HEK293T (cell line): ENCODE measurements at regions not wholly inside any gene's neighbourhood (a gene's known extent, or its start where the extent isn't known, plus 50 kb on each side); places are given as distances from the start of the nearest gene placed in this dataset.

Experiments
- CTCF ChIA-PET: fragments of 350-600 bp; formaldehyde crosslinking; extraction: SDS; loops from one replicate; lab custom pipeline; 2021; ENCODE audit warnings: antibody characterized with exemption, inconsistent platforms; lab: Yijun Ruan, JAX
- POLR2A ChIA-PET: fragments of 350-600 bp; formaldehyde crosslinking; extraction: SDS; loops from one replicate; lab custom pipeline; 2020; ENCODE audit warnings: antibody characterized with exemption, inconsistent platforms; lab: Yijun Ruan, JAX
- DNase-seq: peaks from one replicate; pipeline ENCODE4 v3.0.0; 2012; ENCODE audit warnings: mixed read lengths; ENCODE audit errors: extremely low spot score
- ARNT ChIP-seq: fragments of 450-650 bp; IDR thresholded peaks from 2 replicates; pipeline ENCODE4 v1.6.1; 2017; ENCODE audit warnings: mild to moderate bottlenecking
- BHLHE40 ChIP-seq: fragments of 450-650 bp; IDR thresholded peaks from 2 replicates; pipeline ENCODE4 v1.6.1; 2016; ENCODE audit warnings: mild to moderate bottlenecking, moderate library complexity, borderline replicate concordance
- ELF4 ChIP-seq: fragments of 450-650 bp; IDR thresholded peaks from 2 replicates; pipeline ENCODE4 v1.6.1; 2017; ENCODE audit warnings: antibody characterized with exemption
- FOXA1 ChIP-seq: fragments of 450-650 bp; IDR thresholded peaks from 2 replicates; pipeline ENCODE4 v1.6.1; 2016; ENCODE audit warnings: mild to moderate bottlenecking
- FOXK2 ChIP-seq: fragments of 450-650 bp; IDR thresholded peaks from 2 replicates; pipeline ENCODE4 v1.6.1; 2016; ENCODE audit warnings: mild to moderate bottlenecking
- FOXM1 ChIP-seq: fragments of 450-650 bp; IDR thresholded peaks from 2 replicates; pipeline ENCODE4 v1.6.1; 2017; ENCODE audit warnings: mild to moderate bottlenecking, borderline replicate concordance
- HDGF ChIP-seq: fragments of 450-650 bp; IDR thresholded peaks from 2 replicates; pipeline ENCODE4 v1.6.1; 2017; ENCODE audit warnings: antibody characterized with exemption, borderline replicate concordance
- L3MBTL2 ChIP-seq: fragments of 450-650 bp; conservative IDR thresholded peaks from 2 replicates; pipeline ENCODE4 v1.6.1; 2016; ENCODE audit warnings: mild to moderate bottlenecking
- LEF1 ChIP-seq: fragments of 450-650 bp; IDR thresholded peaks from 2 replicates; pipeline ENCODE4 v1.6.1; 2017; ENCODE audit warnings: mild to moderate bottlenecking, borderline replicate concordance
- NFRKB ChIP-seq: fragments of 450-650 bp; IDR thresholded peaks from 2 replicates; pipeline ENCODE4 v1.6.1; 2016; ENCODE audit warnings: mild to moderate bottlenecking, moderate library complexity
- SP1 ChIP-seq: fragments of 450-650 bp; IDR thresholded peaks from 2 replicates; pipeline ENCODE4 v1.6.1; 2017
- SUZ12 ChIP-seq: fragments of 450-650 bp; IDR thresholded peaks from 2 replicates; pipeline ENCODE4 v1.6.1; 2016; ENCODE audit warnings: mild to moderate bottlenecking
- TARDBP ChIP-seq: fragments of 450-650 bp; IDR thresholded peaks from 2 replicates; pipeline ENCODE4 v1.6.1; 2016
- ZNF384 ChIP-seq: fragments of 450-650 bp; IDR thresholded peaks from 2 replicates; pipeline ENCODE4 v1.6.1; 2016
- TF ChIP-seq, protein P1 (sequence below): fragments of 450-650 bp; IDR thresholded peaks from 2 replicates; pipeline ENCODE4 v1.6.1; 2016

DNA sequence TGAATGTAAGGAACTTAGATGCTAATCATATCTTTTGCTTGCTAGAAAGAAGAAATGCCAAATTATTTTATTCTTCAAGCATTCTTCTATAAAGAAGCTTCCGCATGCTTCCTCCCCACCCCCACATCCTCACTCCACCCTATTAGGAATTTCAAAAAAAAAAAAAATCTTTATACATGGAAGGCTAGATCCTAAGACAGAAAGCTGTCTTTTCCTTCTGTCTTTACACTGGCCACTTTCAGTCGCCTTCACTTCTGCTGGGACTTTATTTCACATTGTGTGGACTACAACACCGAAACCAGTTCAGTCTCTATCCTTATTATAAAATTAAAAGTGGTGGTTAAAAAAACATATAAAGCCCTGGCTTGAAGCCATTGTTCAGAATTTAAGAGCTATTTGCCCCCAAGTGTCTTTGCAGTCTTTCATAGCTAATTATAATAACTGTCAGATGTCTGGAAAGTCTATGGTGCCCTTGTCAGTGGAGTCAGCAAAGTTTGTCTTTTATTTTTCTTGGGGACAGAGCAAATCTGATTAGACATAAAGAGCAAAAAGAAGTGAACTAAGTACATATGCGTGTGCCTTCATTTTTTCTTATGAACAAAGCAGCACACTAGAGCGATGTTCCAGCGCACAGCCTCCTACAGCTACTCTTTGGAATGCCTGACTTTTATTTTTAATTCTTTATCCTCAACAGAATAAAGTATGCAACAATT is 297.7 kb downstream of the PTPRC start:
- no peak for DNase-seq
- peak; percentile 86 for TF ChIP-seq ZNF384
- no peak for TF ChIP-seq SP1
- TF ChIP-seq LEF1, result no peak
- no peak for TF ChIP-seq FOXM1
- no peak for TF ChIP-seq FOXK2
- POLR2A ChIA-PET, result interaction anchor here (0.6 to 1.4 kb wide), 6 partner anchors 8 to 164 kb away, joined by 3 to 6 read pairs (median 4); no protein-coding TSS in a partner anchor
- CTCF ChIA-PET, result interaction anchor here (0.7 to 1.0 kb wide), 3 partner anchors 42 to 1527 kb away, joined by 3 to 5 read pairs (median 3); no protein-coding TSS in a partner anchor

GRCh38 chr1:198937231-198938031 is 298.6 kb downstream of the PTPRC start:
- peak; percentile 78 for DNase-seq
- ChIA-PET POLR2A (interaction anchor here (0.6 to 1.4 kb wide), 4 partner anchors 9 to 159 kb away, joined by 3 to 6 read pairs (median 3); no protein-coding TSS in a partner anchor), CTCF (interaction anchor here (1.0 kb wide), 1 partner anchor 43 kb away, joined by 3 read pairs; no protein-coding TSS in a partner anchor)
- no peak for TF ChIP-seq FOXM1
- TF ChIP-seq LEF1, result no peak
- peak; percentile 46 for TF ChIP-seq L3MBTL2
- TF ChIP-seq FOXK2, result no peak
- TF ChIP-seq, protein P1, sequence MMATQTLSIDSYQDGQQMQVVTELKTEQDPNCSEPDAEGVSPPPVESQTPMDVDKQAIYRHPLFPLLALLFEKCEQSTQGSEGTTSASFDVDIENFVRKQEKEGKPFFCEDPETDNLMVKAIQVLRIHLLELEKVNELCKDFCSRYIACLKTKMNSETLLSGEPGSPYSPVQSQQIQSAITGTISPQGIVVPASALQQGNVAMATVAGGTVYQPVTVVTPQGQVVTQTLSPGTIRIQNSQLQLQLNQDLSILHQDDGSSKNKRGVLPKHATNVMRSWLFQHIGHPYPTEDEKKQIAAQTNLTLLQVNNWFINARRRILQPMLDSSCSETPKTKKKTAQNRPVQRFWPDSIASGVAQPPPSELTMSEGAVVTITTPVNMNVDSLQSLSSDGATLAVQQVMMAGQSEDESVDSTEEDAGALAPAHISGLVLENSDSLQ, result peak; percentile 90

DNA sequence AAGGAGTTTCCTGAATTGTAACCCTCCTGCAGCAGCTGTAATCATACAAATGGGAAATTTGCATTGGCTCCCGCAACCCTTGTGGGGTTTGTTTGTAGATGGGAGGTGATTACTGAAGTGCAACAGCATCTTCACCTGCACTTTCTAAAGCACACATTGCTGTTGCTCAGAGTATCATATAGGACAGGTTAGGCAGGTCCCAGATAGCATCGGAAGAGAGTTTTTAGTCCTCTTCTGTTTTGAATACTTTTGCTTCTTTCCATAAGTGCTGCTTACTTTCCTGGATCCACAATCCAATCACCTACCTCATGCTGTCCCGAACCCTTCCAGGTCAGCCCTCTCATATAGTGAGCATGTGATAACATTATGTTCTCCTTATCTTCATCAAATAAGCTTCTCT is 300.4 kb downstream of the PTPRC start:
- ChIA-PET CTCF (no interaction called here), POLR2A (no interaction called here)
- no peak for DNase-seq
- no peak for TF ChIP-seq TARDBP
- TF ChIP-seq ZNF384, result no peak
- TF ChIP-seq SUZ12, result no peak
- no peak for TF ChIP-seq FOXK2
- TF ChIP-seq FOXA1, result no peak

- ChIA-PET POLR2A (no interaction called here), CTCF (no interaction called here)
- no peak for DNase-seq
- TF ChIP-seq HDGF, result no peak
- no peak for TF ChIP-seq FOXK2
- no peak for TF ChIP-seq NFRKB
- TF ChIP-seq ARNT, result no peak
- TF ChIP-seq L3MBTL2, result no peak
- no peak for TF ChIP-seq FOXA1
- TF ChIP-seq ELF4, result no peak
- no peak for TF ChIP-seq SUZ12
- no peak for TF ChIP-seq BHLHE40
- TF ChIP-seq, protein P1, result no peak
Measured at GRCh38 chr1:198939956-198940355, 301.1 kb downstream of the PTPRC start.

DNA sequence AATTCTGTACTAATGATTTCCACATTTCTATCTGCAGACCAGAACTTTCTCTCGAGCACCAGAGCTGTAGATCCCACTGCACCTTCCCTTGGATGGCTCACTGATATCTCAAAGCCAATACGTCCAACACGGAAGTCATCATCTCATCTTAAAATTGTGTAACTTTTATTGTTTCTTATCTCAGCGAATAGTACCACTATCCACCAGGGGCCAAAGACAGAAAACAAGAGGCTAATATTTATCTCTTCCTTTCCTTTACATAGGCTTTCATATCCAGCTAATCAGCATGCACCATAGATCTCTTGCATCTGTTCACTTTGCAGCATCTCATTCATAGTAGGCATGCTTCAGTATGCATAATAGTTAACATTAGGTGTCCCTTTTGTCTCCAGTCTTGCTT is 303.6 kb downstream of the PTPRC start:
- DNase-seq, result no peak
- ChIA-PET CTCF (no interaction called here), POLR2A (no interaction called here)
- TF ChIP-seq, protein P1, result no peak
- TF ChIP-seq SP1 (no peak), ARNT (no peak), L3MBTL2 (no peak), FOXM1 (no peak), TARDBP (no peak), NFRKB (no peak), BHLHE40 (no peak), ELF4 (no peak), FOXK2 (no peak), LEF1 (no peak), ZNF384 (no peak)

- DNase-seq, result no peak
- CTCF ChIA-PET, result interaction anchor here (0.6 kb wide), 1 partner anchor 179 kb away, joined by 6 read pairs; no protein-coding TSS in a partner anchor
- TF ChIP-seq NFRKB (no peak), FOXK2 (no peak)
- TF ChIP-seq, protein P1, result no peak
- POLR2A ChIA-PET, result no interaction called here
Measured at GRCh38 chr1:198943484-198944187, 304.8 kb downstream of the PTPRC start.
